SIG-M5 (cell line): ENCODE measurements at regions not wholly inside any gene's neighbourhood (a gene's known extent, or its start where the extent isn't known, plus 50 kb on each side); places are given as distances from the start of the nearest gene placed in this dataset.
"Not testable (repeated sequence)": the region's sequence is repeated elsewhere in the genome, so short reads cannot be mapped to it uniquely, and the experiment has no call there.

ENCODE experiments used
- DNase-seq: peaks from one replicate; lab custom pipeline; 2025; lab: John Stamatoyannopoulos, UW

GRCh38 chr2:238521002-238521401 is 94.3 kb downstream of the ASB1 start:
- DNase-seq, result no peak

- no peak for DNase-seq
Measured at GRCh38 chr2:238521870-238522269, 95.1 kb downstream of the ASB1 start.

- no peak for DNase-seq
Measured at GRCh38 chr2:238523158-238524110, 96.7 kb downstream of the ASB1 start.

- no peak for DNase-seq
Measured at GRCh38 chr2:238524426-238524983, 97.8 kb downstream of the ASB1 start.

GRCh38 chr2:238525990-238526389 is 99.3 kb downstream of the ASB1 start:
- DNase-seq, result no peak

- no peak for DNase-seq
Measured at GRCh38 chr2:238527565-238527964, 100.8 kb downstream of the ASB1 start.

GRCh38 chr2:238528953-238529781 is 102.4 kb downstream of the ASB1 start:
- DNase-seq, result no peak

GRCh38 chr2:238531017-238531645 is 104.4 kb downstream of the ASB1 start:
- DNase-seq, result not testable (repeated sequence)

- DNase-seq, result not testable (repeated sequence)
Measured at GRCh38 chr2:238543732-238544131, 117.0 kb downstream of the ASB1 start.

- no peak for DNase-seq
Measured at GRCh38 chr2:238548902-238549462, 122.3 kb downstream of the ASB1 start.

GRCh38 chr2:238549866-238550265 is 123.1 kb downstream of the ASB1 start:
- no peak for DNase-seq

- no peak for DNase-seq
Measured at GRCh38 chr2:238551091-238551490, 124.4 kb downstream of the ASB1 start.

- no peak for DNase-seq
Measured at GRCh38 chr2:238552226-238552625, 125.5 kb downstream of the ASB1 start.

- no peak for DNase-seq
Measured at GRCh38 chr2:238553159-238553558, 126.4 kb downstream of the ASB1 start.

GRCh38 chr2:238554468-238555315 is 128.0 kb downstream of the ASB1 start:
- DNase-seq, result no peak

- DNase-seq, result no peak
Measured at GRCh38 chr2:238555786-238556542, 129.2 kb downstream of the ASB1 start.

GRCh38 chr2:238557431-238557830 is 130.7 kb downstream of the ASB1 start:
- DNase-seq, result no peak

GRCh38 chr2:238557936-238558335 is 131.2 kb downstream of the ASB1 start:
- DNase-seq, result no peak

GRCh38 chr2:238558456-238559099 is 131.9 kb downstream of the ASB1 start:
- no peak for DNase-seq

- no peak for DNase-seq
Measured at GRCh38 chr2:238560234-238560633, 133.5 kb downstream of the ASB1 start.
